Body of pancreas (tissue), 4 donors: ENCODE measurements at regions not wholly inside any gene's neighbourhood (a gene's known extent, or its start where the extent isn't known, plus 50 kb on each side); places are given as distances from the start of the nearest gene placed in this dataset.

Experiments used
- ATAC-seq: fragments of 150-250 bp; one replicate; pipeline ENCODE4 v1.9.1; 2016
- DNase-seq, 4 donors: peaks; one replicate each; pipeline ENCODE4 v3.0.0-alpha.2; 2019
- H3K27ac ChIP-seq, 4 donors: fragments of 200-600 bp; sonication (generic); 1 replicate in 3 of 4; 2 replicates in 1 of 4; pipeline versions ENCODE4 v1.5.1 to v1.6.1; 2016 to 2019; ENCODE audit warnings: mild to moderate bottlenecking in 1 of 4, mixed read lengths in 1 of 4, moderate library complexity in 1 of 4
- H3K27me3 ChIP-seq, 2 donors: fragments of 200-600 bp; sonication (generic); one replicate each; pipeline ENCODE4 v1.6.0; 2016; ENCODE audit warnings: mild to moderate bottlenecking in 1 of 2
- H3K36me3 ChIP-seq, 2 donors: fragments of 200-600 bp; sonication (generic); replicated peaks in 1 of 2; 2 replicates each; pipeline ENCODE4 v1.5.1; 2016; ENCODE audit warnings: low read depth in 2 of 2; ENCODE audit not compliant: insufficient read depth in 1 of 2
- H3K4me1 ChIP-seq: fragments of 200-600 bp; sonication (generic); one replicate; pipeline ENCODE4 v1.6.0; 2016
- H3K4me3 ChIP-seq, 2 donors: fragments of 200-600 bp; sonication (generic); 1 replicate in 1 of 2; 2 replicates in 1 of 2; pipeline ENCODE4 v1.5.1; 2016 to 2019
- H3K9me3 ChIP-seq, 3 donors: fragments of 200-600 bp; sonication (generic); 1 replicate in 2 of 3; 2 replicates in 1 of 3; pipeline ENCODE4 v1.5.1; 2016
- CTCF ChIP-seq, 7 experiments: fragments of 450-650 bp in 4 of 7; fragments of 200-600 bp in 3 of 7; sonication (generic) in 3 of 7; IDR thresholded peaks; one replicate each; pipeline ENCODE4 v1.5.1; 2016 to 2019; ENCODE audit warnings: antibody characterized with exemption in 7 of 7
- POLR2A ChIP-seq, 3 donors: fragments of 450-650 bp; IDR thresholded peaks; one replicate each; pipeline ENCODE4 v1.6.1; 2016; ENCODE audit warnings: antibody characterized with exemption in 3 of 3, mild to moderate bottlenecking in 2 of 3
- WGBS, 2 donors: methylation state at CpG; one replicate each; pipeline ENCODE4 v1.1.5; 2017; 5-methylcytosine and 5-hydroxymethylcytosine counted together
- intact Hi-C: fragments of 100-400 bp; cut with DNase I; formaldehyde crosslinking; loops from one replicate; pipeline ENCODE4 v1.15.1; 2023

- intact Hi-C loops = no loop called here
- DNase-seq (no peak), ATAC-seq (no peak)
- Histone ChIP-seq H3K4me1 (no peaks in the 10 kb centered on the region), H3K27me3 (no peaks in the 10 kb centered on the region), H3K27ac (no peak overlapping the region), H3K36me3 (no peaks in the 10 kb centered on the region), H3K9me3 (no peaks in the 10 kb centered on the region), H3K4me3 (no peak overlapping the region)
- WGBS, 2 donors = 44 to 49% methylated on average over 1 of the region's 1 CpG
- TF ChIP-seq CTCF (IDR thresholded peaks at IDR 0.05) (no peak), POLR2A (IDR thresholded peaks at IDR 0.05) (no peak)
Measured at GRCh38 chr9:115357821-115358220, 239.9 kb upstream of the TNC start.

GRCh38 chr9:115359017-115359780 lies 241.2 kb upstream of the TNC start:
- H3K36me3 ChIP-seq = no peaks in the 10 kb centered on the region
- intact Hi-C loops = no loop called here
- no peak for ATAC-seq
- WGBS, 2 donors = 45 to 46% methylated on average over 5 of the region's 5 CpGs
- no peak for DNase-seq
- no peak overlapping the region for H3K27ac ChIP-seq
- no peaks in the 10 kb centered on the region for H3K27me3 ChIP-seq
- H3K9me3 ChIP-seq = no peaks in the 10 kb centered on the region
- no peak for TF ChIP-seq CTCF (IDR thresholded peaks at IDR 0.05)
- no peak for TF ChIP-seq POLR2A (IDR thresholded peaks at IDR 0.05)
- H3K4me3 ChIP-seq = no peak overlapping the region
- H3K4me1 ChIP-seq = no peaks in the 10 kb centered on the region

DNA sequence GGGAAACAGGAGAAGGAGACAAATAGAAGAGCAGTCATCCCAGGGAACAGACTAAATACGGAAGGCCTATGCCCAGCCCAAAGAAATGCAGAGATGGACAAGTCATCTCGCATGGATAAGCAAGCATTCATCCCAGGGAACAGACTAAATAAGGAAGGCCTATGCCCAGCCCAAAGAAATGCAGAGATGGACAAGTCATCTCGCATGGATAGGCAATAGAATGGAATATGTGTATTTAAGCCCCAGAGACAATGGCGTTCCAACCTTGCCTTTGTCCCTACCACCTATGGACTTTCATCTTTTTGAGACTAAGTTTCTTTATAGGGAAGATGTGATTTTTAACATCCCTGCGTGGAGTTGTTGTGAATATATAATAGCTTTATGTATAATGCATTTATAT lies 242.2 kb upstream of the TNC start:
- 64 to 81% methylated on average over 5 of the region's 5 CpGs for WGBS, 2 donors
- H3K36me3 ChIP-seq = no peaks in the 10 kb centered on the region

DNA sequence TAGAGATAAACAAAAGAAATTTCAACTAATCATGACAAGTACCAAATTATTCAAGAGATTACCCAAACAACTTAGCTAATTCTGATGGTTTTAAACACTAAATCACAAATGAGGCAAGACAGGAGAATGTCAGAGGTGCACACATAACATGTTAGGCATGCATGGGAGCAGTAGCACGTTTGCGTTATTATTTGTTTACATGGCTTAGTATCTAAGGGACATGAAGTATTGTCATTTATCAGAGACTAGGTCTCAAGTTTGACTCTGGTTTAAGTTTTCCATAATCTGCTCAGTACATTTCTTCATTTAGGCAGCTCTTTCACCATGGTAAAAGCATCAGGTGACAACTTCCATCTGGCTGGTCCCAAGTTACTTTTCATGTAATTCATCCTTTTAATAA lies 244.1 kb upstream of the TNC start:
- ATAC-seq (no peak), DNase-seq (no peak)
- H3K4me1 ChIP-seq = no peaks in the 10 kb centered on the region
- no peak overlapping the region for H3K4me3 ChIP-seq
- TF ChIP-seq CTCF (IDR thresholded peaks at IDR 0.05) = no peak
- no peak for TF ChIP-seq POLR2A (IDR thresholded peaks at IDR 0.05)
- WGBS, 2 donors = 46 to 48% methylated on average over 2 of the region's 2 CpGs
- no peaks in the 10 kb centered on the region for H3K27me3 ChIP-seq
- no peak overlapping the region for H3K27ac ChIP-seq
- no peaks in the 10 kb centered on the region for H3K36me3 ChIP-seq
- H3K9me3 ChIP-seq = no peaks in the 10 kb centered on the region
- intact Hi-C loops = no loop called here

More for the DNA sequence above, 242.2 kb upstream of the TNC start:
- DNase-seq (no peak), ATAC-seq (no peak)
- no peaks in the 10 kb centered on the region for H3K27me3 ChIP-seq
- no peaks in the 10 kb centered on the region for H3K4me1 ChIP-seq
- intact Hi-C loops = no loop called here
- no peak for TF ChIP-seq POLR2A (IDR thresholded peaks at IDR 0.05)
- no peak for TF ChIP-seq CTCF (IDR thresholded peaks at IDR 0.05)
- no peak overlapping the region for H3K27ac ChIP-seq
- no peak overlapping the region for H3K4me3 ChIP-seq
- H3K9me3 ChIP-seq = no peaks in the 10 kb centered on the region

DNA sequence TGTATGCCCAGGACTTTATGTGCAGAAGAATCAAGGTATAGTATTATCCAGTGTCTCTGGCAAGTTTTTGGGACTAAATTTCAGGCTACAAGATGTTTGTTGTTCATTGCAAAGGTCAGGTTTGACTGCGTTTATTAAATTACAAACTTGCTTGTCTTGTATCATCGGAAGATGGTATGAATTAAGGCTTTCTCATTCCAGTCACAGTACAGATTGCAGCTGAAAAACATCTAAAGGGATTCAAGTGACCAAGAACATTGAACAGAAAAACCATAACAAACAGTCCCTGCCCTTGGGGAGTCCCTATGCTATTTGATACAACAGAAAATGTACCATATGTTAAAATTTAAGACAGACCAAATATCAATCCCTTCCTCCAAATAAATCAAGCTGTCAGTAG lies 244.7 kb upstream of the TNC start:
- Histone ChIP-seq H3K27ac (no peak overlapping the region), H3K4me3 (no peak overlapping the region), H3K9me3 (no peaks in the 10 kb centered on the region), H3K4me1 (no peaks in the 10 kb centered on the region), H3K36me3 (no peaks in the 10 kb centered on the region), H3K27me3 (no peaks in the 10 kb centered on the region)
- ATAC-seq = no peak
- DNase-seq = no peak
- TF ChIP-seq POLR2A (IDR thresholded peaks at IDR 0.05) = no peak
- TF ChIP-seq CTCF (IDR thresholded peaks at IDR 0.05) = no peak
- WGBS, 2 donors = 69 to 71% methylated on average over 2 of the region's 2 CpGs
- intact Hi-C loops = no loop called here
